Neuronal stem cell (in vitro differentiated cells): ENCODE measurements at regions not wholly inside any gene's neighbourhood (a gene's known extent, or its start where the extent isn't known, plus 50 kb on each side); places are given as distances from the start of the nearest gene placed in this dataset.

Experiments
- DNase-seq: peaks from one replicate; pipeline ENCODE4 v3.0.0-alpha.2; 2013; ENCODE audit warnings: low spot score
- H2AFZ ChIP-seq: one replicate; pipeline ENCODE4 v1.6.1; 2013; ENCODE audit warnings: mild to moderate bottlenecking, low read length, inconsistent platforms
- H2AK5ac ChIP-seq: 2 replicates; pipeline ENCODE4 v1.6.1; 2013; ENCODE audit warnings: low read depth, mild to moderate bottlenecking, inconsistent platforms, low read length, moderate library complexity, mixed read lengths
- H2BK120ac ChIP-seq: 2 replicates; pipeline ENCODE4 v1.6.1; 2013; ENCODE audit warnings: low read depth, mild to moderate bottlenecking, inconsistent platforms, low read length, moderate library complexity, mixed read lengths
- H2BK12ac ChIP-seq: one replicate; pipeline ENCODE4 v1.6.1; 2013; ENCODE audit warnings: low read length, inconsistent platforms
- H2BK15ac ChIP-seq: 2 replicates; pipeline ENCODE4 v1.6.1; 2013; ENCODE audit warnings: mild to moderate bottlenecking, low read length, inconsistent platforms, mixed read lengths
- H2BK5ac ChIP-seq: one replicate; pipeline ENCODE4 v1.6.1; 2013; ENCODE audit warnings: inconsistent platforms, mild to moderate bottlenecking, low read length, moderate library complexity
- H3K14ac ChIP-seq: one replicate; pipeline ENCODE4 v1.6.1; 2013; ENCODE audit warnings: low read length, inconsistent platforms
- H3K18ac ChIP-seq: 2 replicates; pipeline ENCODE4 v1.6.1; 2013; ENCODE audit warnings: low read length, inconsistent platforms
- H3K23ac ChIP-seq: 2 replicates; pipeline ENCODE4 v1.6.1; 2013; ENCODE audit warnings: low read depth, mild to moderate bottlenecking, mixed read lengths, low read length, inconsistent platforms; ENCODE audit not compliant: poor library complexity
- H3K27ac ChIP-seq: replicated peaks from 3 replicates; pipeline ENCODE4 v1.5.1; 2013; ENCODE audit warnings: low read length, inconsistent platforms
- H3K27me3 ChIP-seq, 3 experiments: 2 replicates each; pipeline ENCODE4 v1.6.1; 2013; ENCODE audit warnings: low read length in 3 of 3, mild to moderate bottlenecking in 2 of 3, inconsistent platforms in 1 of 3, low read depth in 1 of 3, mixed read lengths in 1 of 3, moderate library complexity in 1 of 3; ENCODE audit not compliant: control insufficient read depth in 3 of 3, insufficient read depth in 3 of 3
- H3K36me3 ChIP-seq, 2 donors: replicated peaks in 1 of 2; 2 replicates each; pipeline ENCODE4 v1.6.1; 2013; ENCODE audit warnings: low read length in 2 of 2; ENCODE audit not compliant: control insufficient read depth in 2 of 2, insufficient read depth in 2 of 2
- H3K4ac ChIP-seq: 2 replicates; pipeline ENCODE4 v1.6.1; 2013; ENCODE audit warnings: inconsistent platforms, mild to moderate bottlenecking, low read length, moderate library complexity
- H3K4me1 ChIP-seq, 2 donors: 1 replicate in 1 of 2; 2 replicates in 1 of 2; pipeline ENCODE4 v1.6.1; 2013; ENCODE audit warnings: low read length in 2 of 2, low read depth in 1 of 2; ENCODE audit not compliant: control insufficient read depth in 2 of 2, insufficient read depth in 1 of 2
- H3K4me2 ChIP-seq: one replicate; pipeline ENCODE4 v1.6.1; 2013; ENCODE audit warnings: mild to moderate bottlenecking, low read length, inconsistent platforms; ENCODE audit not compliant: insufficient read depth, poor library complexity, severe bottlenecking
- H3K4me3 ChIP-seq, 2 donors: 2 replicates each; pipeline ENCODE4 v1.5.1; 2013; ENCODE audit warnings: low read length in 2 of 2, mild to moderate bottlenecking in 2 of 2, inconsistent platforms in 1 of 2, moderate library complexity in 1 of 2
- H3K79me1 ChIP-seq: one replicate; pipeline ENCODE4 v1.6.1; 2013; ENCODE audit warnings: low read depth, mild to moderate bottlenecking, inconsistent platforms, low read length, moderate library complexity
- H3K9ac ChIP-seq: one replicate; pipeline ENCODE4 v1.6.1; 2013; ENCODE audit warnings: mild to moderate bottlenecking, low read depth, low read length, inconsistent platforms; ENCODE audit not compliant: poor library complexity
- H3K9me3 ChIP-seq, 2 donors: replicated peaks in 1 of 2; 2 replicates each; pipeline versions ENCODE3 to v1.6.1; 2013; ENCODE audit warnings: low read length in 2 of 2, mild to moderate bottlenecking in 2 of 2, inconsistent platforms in 1 of 2, low read depth in 1 of 2, mixed read lengths in 1 of 2, moderate library complexity in 1 of 2; ENCODE audit not compliant: control insufficient read depth in 2 of 2, insufficient read depth in 1 of 2
- H4K8ac ChIP-seq: one replicate; pipeline ENCODE4 v1.6.1; 2013; ENCODE audit warnings: low read depth, mild to moderate bottlenecking, inconsistent platforms, low read length, moderate library complexity
- H4K91ac ChIP-seq: one replicate; pipeline ENCODE4 v1.6.1; 2013; ENCODE audit warnings: low read length, low read depth, mild to moderate bottlenecking, inconsistent platforms; ENCODE audit not compliant: poor library complexity
- WGBS, 2 donors: extraction: QIAGEN DNeasy Blood & Tissue Kit; methylation state at CpG; one replicate each; pipeline ENCODE4 v1.1.7; 2013; ENCODE audit warnings: missing lambda C conversion rate in 2 of 2, mixed read lengths in 1 of 2; ENCODE audit not compliant: insufficient read length in 2 of 2, insufficient replicate concordance in 1 of 2; ENCODE audit errors: extremely low coverage in 2 of 2; 5-methylcytosine and 5-hydroxymethylcytosine counted together

- Histone ChIP-seq H3K9me3 (no peaks in the 10 kb centered on the region), H3K18ac (no peak overlapping the region), H3K79me1 (no peaks in the 10 kb centered on the region), H3K4me1 (peaks cover 0 to 36% of the 10 kb centered on the region in 2 donors), H3K27ac (no peak overlapping the region), H3K4ac (no peak overlapping the region), H3K27me3 (no peaks in the 10 kb centered on the region), H2BK5ac (no peak overlapping the region), H3K23ac (no peak overlapping the region), H2BK15ac (no peak overlapping the region), H3K14ac (no peak overlapping the region), H2BK120ac (no peak overlapping the region), H2AK5ac (no peak overlapping the region), H3K4me2 (no peak overlapping the region), H3K9ac (no peak overlapping the region), H4K91ac (no peak overlapping the region), H3K36me3 (no peaks in the 10 kb centered on the region), H3K4me3 (no peak overlapping the region), H2BK12ac (no peak overlapping the region), H2AFZ (no peak overlapping the region), H4K8ac (no peak overlapping the region)
- DNase-seq: no peak
- no CpG with 5 or more reads among the region's 6 CpGs for WGBS, 2 donors
These were observed 197.0 kb upstream of the MEIS1 start for GRCh38 chr2:66237803-66238379.

- Histone ChIP-seq H2AK5ac (no peak overlapping the region), H3K4me1 (peaks cover 0 to 32% of the 10 kb centered on the region in 2 donors), H4K8ac (no peak overlapping the region), H3K4me2 (no peak overlapping the region), H3K9me3 (no peaks in the 10 kb centered on the region), H3K18ac (peak overlapping the region; percentile 42), H4K91ac (no peak overlapping the region), H3K4me3 (no peak overlapping the region), H3K79me1 (no peaks in the 10 kb centered on the region), H2BK12ac (no peak overlapping the region), H3K23ac (no peak overlapping the region), H3K27ac (no peak overlapping the region), H3K27me3 (no peaks in the 10 kb centered on the region), H3K14ac (no peak overlapping the region), H3K9ac (no peak overlapping the region), H2BK5ac (no peak overlapping the region), H2AFZ (no peak overlapping the region), H2BK15ac (peak overlapping the region; percentile 16), H2BK120ac (no peak overlapping the region), H3K36me3 (no peaks in the 10 kb centered on the region), H3K4ac (no peak overlapping the region)
- DNase-seq: no peak
- WGBS, 2 donors: no CpG with 5 or more reads among the region's 18 CpGs
These were observed 197.8 kb upstream of the MEIS1 start for GRCh38 chr2:66236816-66237802.

GRCh38 chr2:66236067-66236685 is 198.7 kb upstream of the MEIS1 start:
- WGBS, 2 donors: no CpG with 5 or more reads among the region's 9 CpGs
- Histone ChIP-seq H2BK120ac (no peak overlapping the region), H3K4me1 (peaks cover 0 to 23% of the 10 kb centered on the region in 2 donors), H3K79me1 (no peaks in the 10 kb centered on the region), H3K4me3 (no peak overlapping the region), H3K4ac (no peak overlapping the region), H3K9ac (no peak overlapping the region), H3K23ac (no peak overlapping the region), H2AK5ac (no peak overlapping the region), H4K91ac (no peak overlapping the region), H3K4me2 (no peak overlapping the region), H3K9me3 (no peaks in the 10 kb centered on the region), H2BK5ac (no peak overlapping the region), H3K14ac (no peak overlapping the region), H2AFZ (no peak overlapping the region), H3K18ac (no peak overlapping the region), H2BK15ac (no peak overlapping the region), H4K8ac (no peak overlapping the region), H3K36me3 (no peaks in the 10 kb centered on the region), H3K27me3 (no peaks in the 10 kb centered on the region), H2BK12ac (no peak overlapping the region), H3K27ac (no peak overlapping the region)
- DNase-seq: no peak

GRCh38 chr2:66235428-66235827 is 199.5 kb upstream of the MEIS1 start:
- Histone ChIP-seq H3K27me3 (no peaks in the 10 kb centered on the region), H3K4me3 (no peak overlapping the region), H2BK5ac (no peak overlapping the region), H3K4ac (no peak overlapping the region), H3K36me3 (no peaks in the 10 kb centered on the region), H3K9me3 (no peaks in the 10 kb centered on the region), H3K79me1 (no peaks in the 10 kb centered on the region), H3K9ac (no peak overlapping the region), H4K91ac (no peak overlapping the region), H3K18ac (no peak overlapping the region), H2BK12ac (no peak overlapping the region), H4K8ac (no peak overlapping the region), H3K27ac (no peak overlapping the region), H2BK15ac (no peak overlapping the region), H2AFZ (no peak overlapping the region), H3K23ac (no peak overlapping the region), H2BK120ac (no peak overlapping the region), H3K4me2 (no peak overlapping the region), H2AK5ac (no peak overlapping the region), H3K14ac (no peak overlapping the region), H3K4me1 (peaks cover 0 to 15% of the 10 kb centered on the region in 2 donors)
- DNase-seq: no peak
- no CpG with 5 or more reads among the region's 7 CpGs for WGBS, 2 donors
